H1 (cell line): ENCODE measurements at regions not wholly inside any gene's neighbourhood (a gene's known extent, or its start where the extent isn't known, plus 50 kb on each side); places are given as distances from the start of the nearest gene placed in this dataset.
A peak's percentile ranks its signal among the peaks of the same experiment; 100 is the strongest.

Source experiments
- CTCF ChIA-PET: fragments of 300-600 bp; sonication (Branson Sonifier 250); formaldehyde crosslinking; loops from one replicate; lab custom pipeline; 2021; ENCODE audit not compliant: partially characterized antibody; lab: Charles Lee
- POLR2A ChIA-PET: fragments of 300-600 bp; sonication (Branson Sonifier 250); formaldehyde crosslinking; loops from one replicate; lab custom pipeline; 2021; ENCODE audit warnings: inconsistent platforms; ENCODE audit not compliant: partially characterized antibody; lab: Charles Lee
- DNase-seq, 2 experiments: peaks; one replicate each; pipeline versions ENCODE4 v3.0.0 to v3.0.0-alpha.2; 2010 to 2022; ENCODE audit warnings: low spot score in 2 of 2, low read depth in 1 of 2, mixed read lengths in 1 of 2
- FAIRE-seq: peaks from 2 replicates; lab custom pipeline; 2011; peaks lifted over from hg19 to GRCh38; lab: Jason Lieb, UNC
- H2AFZ ChIP-seq: 2 replicates; pipeline ENCODE4 v1.8.1; 2012; ENCODE audit warnings: low read length, inconsistent platforms
- H2AK5ac ChIP-seq: 2 replicates; pipeline ENCODE4 v1.6.1; 2013; ENCODE audit warnings: low read depth, low read length
- H2BK120ac ChIP-seq: replicated peaks from 2 replicates; pipeline ENCODE3; 2013; ENCODE audit warnings: low read depth, low read length, inconsistent platforms
- H2BK12ac ChIP-seq: 2 replicates; pipeline ENCODE4 v1.6.1; 2013; ENCODE audit warnings: low read depth, low read length
- H2BK15ac ChIP-seq: 2 replicates; pipeline ENCODE4 v1.6.1; 2013; ENCODE audit warnings: low read length
- H2BK20ac ChIP-seq: 2 replicates; pipeline ENCODE4 v1.6.1; 2013; ENCODE audit warnings: low read length
- H2BK5ac ChIP-seq: 2 replicates; pipeline ENCODE4 v1.6.1; 2013; ENCODE audit warnings: low read depth, low read length
- H3K14ac ChIP-seq: 2 replicates; pipeline ENCODE4 v1.6.1; 2013; ENCODE audit warnings: inconsistent platforms; ENCODE audit not compliant: insufficient read length
- H3K18ac ChIP-seq: 2 replicates; pipeline ENCODE4 v1.6.1; 2013; ENCODE audit warnings: low read length; ENCODE audit errors: extremely low read depth
- H3K23ac ChIP-seq: 2 replicates; pipeline ENCODE4 v1.6.1; 2013; ENCODE audit warnings: inconsistent platforms; ENCODE audit not compliant: insufficient read length
- H3K23me2 ChIP-seq: 2 replicates; pipeline ENCODE4 v1.6.1; 2013; ENCODE audit warnings: low read depth, low read length
- H3K27ac ChIP-seq: 2 replicates; pipeline ENCODE4 v1.6.1; 2011; ENCODE audit warnings: low read depth, low read length, inconsistent platforms
- H3K27me3 ChIP-seq, 4 experiments: replicated peaks in 1 of 4; 1 replicate in 1 of 4; 2 replicates in 3 of 4; pipeline versions ENCODE4 v1.6.1 to v1.8.1; 2011 to 2013; ENCODE audit warnings: low read length in 3 of 4, mild to moderate bottlenecking in 3 of 4, inconsistent platforms in 2 of 4, mixed read lengths in 2 of 4, moderate library complexity in 1 of 4; ENCODE audit not compliant: control insufficient read depth in 3 of 4, insufficient read depth in 3 of 4; ENCODE audit errors: extremely low read depth in 1 of 4
- H3K36me3 ChIP-seq, 4 experiments: 2 replicates each; pipeline versions ENCODE4 v1.6.1 to v1.8.1; 2011 to 2013; ENCODE audit warnings: mild to moderate bottlenecking in 4 of 4, low read length in 3 of 4, moderate library complexity in 2 of 4, control low read depth in 1 of 4, inconsistent platforms in 1 of 4; ENCODE audit not compliant: insufficient read depth in 4 of 4, control insufficient read depth in 2 of 4
- H3K4ac ChIP-seq: replicated peaks from 2 replicates; pipeline ENCODE3; 2013; ENCODE audit warnings: low read length, low read depth, mixed read lengths, inconsistent platforms; ENCODE audit not compliant: insufficient read length
- H3K4me1 ChIP-seq, 4 experiments: replicated peaks in 1 of 4; 1 replicate in 1 of 4; 2 replicates in 3 of 4; pipeline versions ENCODE4 v1.6.1 to v1.8.1; 2011 to 2013; ENCODE audit warnings: low read length in 3 of 4, inconsistent platforms in 2 of 4, mixed read lengths in 1 of 4; ENCODE audit not compliant: insufficient read depth in 4 of 4, control insufficient read depth in 3 of 4
- H3K4me2 ChIP-seq, 2 experiments: 2 replicates each; pipeline versions ENCODE4 v1.6.1 to v1.8.1; 2011 to 2013; ENCODE audit warnings: low read depth in 2 of 2, low read length in 2 of 2, control low read depth in 1 of 2, inconsistent platforms in 1 of 2, mild to moderate bottlenecking in 1 of 2; ENCODE audit not compliant: insufficient read depth in 1 of 2
- H3K4me3 ChIP-seq, 4 experiments: fragments of 200-600, 300-600 bp in 1 of 4; sonication (generic), shearing (Covaris generic), sonication (Bioruptor Twin) in 1 of 4; 2 replicates each; pipeline versions ENCODE4 v1.5.1 to v1.8.1; 2011 to 2016; ENCODE audit warnings: low read length in 4 of 4, low read depth in 3 of 4, control low read depth in 2 of 4, inconsistent platforms in 2 of 4, mild to moderate bottlenecking in 2 of 4, mixed read lengths in 1 of 4, moderate library complexity in 1 of 4; ENCODE audit not compliant: insufficient read depth in 2 of 4; ENCODE audit errors: extremely low read depth in 1 of 4
- H3K56ac ChIP-seq: replicated peaks from 2 replicates; pipeline ENCODE3; 2013; ENCODE audit warnings: low read depth, mild to moderate bottlenecking, mixed read lengths, low read length, inconsistent platforms; ENCODE audit not compliant: insufficient read length
- H3K79me1 ChIP-seq: 2 replicates; pipeline ENCODE4 v1.6.1; 2013; ENCODE audit warnings: low read depth, low read length, control low read depth
- H3K79me2 ChIP-seq, 2 experiments: 2 replicates each; pipeline versions ENCODE4 v1.6.1 to v1.8.1; 2012 to 2013; ENCODE audit warnings: low read length in 2 of 2, mild to moderate bottlenecking in 2 of 2, inconsistent platforms in 1 of 2; ENCODE audit not compliant: insufficient read depth in 2 of 2, control insufficient read depth in 1 of 2
- H3K9ac ChIP-seq, 4 experiments: replicated peaks in 1 of 4; 1 replicate in 1 of 4; 2 replicates in 3 of 4; pipeline versions ENCODE4 v1.6.1 to v1.8.1; 2011 to 2013; ENCODE audit warnings: low read depth in 3 of 4, low read length in 3 of 4, control low read depth in 2 of 4, mild to moderate bottlenecking in 2 of 4, moderate library complexity in 2 of 4, inconsistent platforms in 1 of 4; ENCODE audit errors: extremely low read depth in 1 of 4
- H3K9me3 ChIP-seq, 2 experiments: 2 replicates each; pipeline versions ENCODE4 v1.6.1 to v1.8.1; 2012 to 2013; ENCODE audit warnings: mild to moderate bottlenecking in 2 of 2, moderate library complexity in 2 of 2, control low read depth in 1 of 2, inconsistent platforms in 1 of 2, low read depth in 1 of 2, low read length in 1 of 2, mixed read lengths in 1 of 2; ENCODE audit not compliant: insufficient read depth in 2 of 2
- H4K20me1 ChIP-seq, 2 experiments: replicated peaks in 1 of 2; 2 replicates each; pipeline versions ENCODE3 to v1.8.1; 2011 to 2013; ENCODE audit warnings: inconsistent platforms in 2 of 2, low read length in 2 of 2, mild to moderate bottlenecking in 1 of 2; ENCODE audit not compliant: insufficient read depth in 2 of 2, control insufficient read depth in 1 of 2
- H4K5ac ChIP-seq: 2 replicates; pipeline ENCODE4 v1.6.1; 2013; ENCODE audit warnings: low read length, low read depth, mixed read lengths, inconsistent platforms; ENCODE audit not compliant: insufficient read length
- H4K8ac ChIP-seq: 2 replicates; pipeline ENCODE4 v1.8.0; 2013; ENCODE audit warnings: mild to moderate bottlenecking, moderate library complexity, low read length, inconsistent platforms; ENCODE audit not compliant: insufficient read depth; ENCODE audit errors: extremely low read depth
- H4K91ac ChIP-seq: replicated peaks from 2 replicates; pipeline ENCODE3; 2013; ENCODE audit warnings: low read length, mixed read lengths, inconsistent platforms; ENCODE audit not compliant: insufficient read length
- BCL11A ChIP-seq, 2 experiments: IDR thresholded peaks; one replicate each; pipeline ENCODE4 v1.6.1; 2011; ENCODE audit warnings: low read depth in 2 of 2, low read length in 2 of 2, mild to moderate bottlenecking in 2 of 2
- JUND ChIP-seq: IDR thresholded peaks from 2 replicates; pipeline ENCODE4 v1.6.1; 2011; ENCODE audit warnings: mild to moderate bottlenecking, improper control_type of control experiment, low read length
- MAFK ChIP-seq: IDR thresholded peaks from 2 replicates; pipeline ENCODE4 v1.6.1; 2012; ENCODE audit warnings: low read depth, mild to moderate bottlenecking, improper control_type of control experiment, low read length
- PHF8 ChIP-seq: fragments of 200-600 bp; sonication (generic); conservative IDR thresholded peaks from 2 replicates; pipeline ENCODE4 v1.7.1; 2012; ENCODE audit warnings: low read depth, mild to moderate bottlenecking, inconsistent platforms, low read length, moderate library complexity
- POU5F1 ChIP-seq: IDR thresholded peaks from 2 replicates; pipeline ENCODE4 v1.6.1; 2011; ENCODE audit warnings: low read depth, mild to moderate bottlenecking, low read length, moderate library complexity
- SIN3A ChIP-seq, 2 experiments: IDR thresholded peaks in 1 of 2; conservative IDR thresholded peaks in 1 of 2; 2 replicates each; pipeline ENCODE4 v1.6.1; 2011 to 2012; ENCODE audit warnings: low read length in 2 of 2, improper control_type of control experiment in 1 of 2, low read depth in 1 of 2, mild to moderate bottlenecking in 1 of 2
- SIX5 ChIP-seq: IDR thresholded peaks from 2 replicates; pipeline ENCODE4 v1.6.1; 2011; ENCODE audit warnings: mild to moderate bottlenecking, low read depth, low read length
- YY1 ChIP-seq: IDR thresholded peaks from 2 replicates; pipeline ENCODE4 v1.6.1; 2011; ENCODE audit warnings: low read depth, mild to moderate bottlenecking, low read length
- WGBS, 2 experiments: shearing (Covaris generic) in 1 of 2; methylation state at CpG; one replicate each; pipeline versions ENCODE4 v1.1.6 to v1.1.7; 2013 to 2015; ENCODE audit warnings: low lambda C conversion rate in 2 of 2, mixed read lengths in 2 of 2, inconsistent platforms in 1 of 2, low coverage in 1 of 2, missing lambda C conversion rate in 1 of 2; ENCODE audit not compliant: insufficient replicate concordance in 2 of 2, insufficient coverage in 1 of 2, insufficient read length in 1 of 2; ENCODE audit errors: extremely low coverage in 1 of 2, missing lambda C conversion rate in 1 of 2; 5-methylcytosine and 5-hydroxymethylcytosine counted together
- TF ChIP-seq, protein P1 (sequence below): IDR thresholded peaks from 2 replicates; pipeline ENCODE4 v1.6.1; 2012; ENCODE audit warnings: inconsistent platforms
- TF ChIP-seq, protein P2 (sequence below): IDR thresholded peaks from 2 replicates; pipeline ENCODE4 v1.6.1; 2011; ENCODE audit warnings: low read length, improper control_type of control experiment

DNA sequence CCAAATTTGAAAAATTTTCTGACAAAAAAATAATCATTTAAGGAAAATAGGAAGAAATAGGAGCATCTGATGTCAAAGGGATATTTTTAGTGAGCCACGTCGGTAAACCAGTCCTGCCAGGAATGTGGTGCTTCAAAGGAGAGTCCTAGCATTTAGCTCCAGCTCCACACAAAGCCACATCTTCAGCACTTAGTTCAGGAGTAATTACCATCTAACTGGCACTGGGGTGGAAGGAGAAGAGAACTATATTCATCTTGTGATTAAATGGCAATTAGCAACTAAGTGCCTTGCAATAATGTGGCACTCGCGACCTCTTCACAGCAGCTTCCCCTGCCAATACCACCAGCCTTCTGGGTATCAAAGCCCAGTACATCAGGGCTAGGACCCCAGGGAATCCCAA lies 409.1 kb downstream of the SETD4 start:
- Histone ChIP-seq H3K23ac (no peak overlapping the region), H3K4me2 (no peak overlapping the region), H3K27me3 (no peaks in the 10 kb centered on the region), H3K36me3 (no peaks in the 10 kb centered on the region), H4K5ac (no peak overlapping the region), H3K79me2 (no peaks in the 10 kb centered on the region), H3K4ac (no peak overlapping the region), H3K23me2 (no peaks in the 10 kb centered on the region), H2BK12ac (no peak overlapping the region), H2BK120ac (no peak overlapping the region), H4K91ac (no peak overlapping the region), H3K18ac (no peak overlapping the region), H3K9ac (no peak overlapping the region), H3K4me1 (no peaks in the 10 kb centered on the region), H3K9me3 (no peaks in the 10 kb centered on the region), H3K79me1 (no peaks in the 10 kb centered on the region), H3K14ac (no peak overlapping the region), H2BK15ac (no peak overlapping the region), H4K20me1 (no peaks in the 10 kb centered on the region), H2AFZ (no peak overlapping the region), H2AK5ac (no peak overlapping the region), H2BK20ac (0 out of 2 replicates have a peak overlapping the region, but pooled peaks have one; percentile 48), H3K56ac (no peak overlapping the region), H4K8ac (no peak overlapping the region), H2BK5ac (no peak overlapping the region), H3K4me3 (no peak overlapping the region), H3K27ac (no peak overlapping the region)
- TF ChIP-seq BCL11A (IDR thresholded peaks at IDR 0.05; ENCODE audit: low read depth in 2 of 2, low read length in 2 of 2) (no peak), YY1 (no peak), JUND (no peak), PHF8 (no peak), SIN3A (conservative IDR thresholded peaks at IDR 0.05 in 1 of 2, IDR thresholded peaks at IDR 0.05 in 1 of 2; ENCODE audit: low read depth in 1 of 2, low read length in 2 of 2) (no peak), MAFK (no peak), POU5F1 (no peak), SIX5 (no peak)
- TF ChIP-seq, protein P1, sequence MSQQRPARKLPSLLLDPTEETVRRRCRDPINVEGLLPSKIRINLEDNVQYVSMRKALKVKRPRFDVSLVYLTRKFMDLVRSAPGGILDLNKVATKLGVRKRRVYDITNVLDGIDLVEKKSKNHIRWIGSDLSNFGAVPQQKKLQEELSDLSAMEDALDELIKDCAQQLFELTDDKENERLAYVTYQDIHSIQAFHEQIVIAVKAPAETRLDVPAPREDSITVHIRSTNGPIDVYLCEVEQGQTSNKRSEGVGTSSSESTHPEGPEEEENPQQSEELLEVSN, result no peak
- TF ChIP-seq, protein P2, sequence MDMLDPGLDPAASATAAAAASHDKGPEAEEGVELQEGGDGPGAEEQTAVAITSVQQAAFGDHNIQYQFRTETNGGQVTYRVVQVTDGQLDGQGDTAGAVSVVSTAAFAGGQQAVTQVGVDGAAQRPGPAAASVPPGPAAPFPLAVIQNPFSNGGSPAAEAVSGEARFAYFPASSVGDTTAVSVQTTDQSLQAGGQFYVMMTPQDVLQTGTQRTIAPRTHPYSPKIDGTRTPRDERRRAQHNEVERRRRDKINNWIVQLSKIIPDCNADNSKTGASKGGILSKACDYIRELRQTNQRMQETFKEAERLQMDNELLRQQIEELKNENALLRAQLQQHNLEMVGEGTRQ, result no peak
- CTCF ChIA-PET, result interaction anchor here (0.6 to 1.6 kb wide), 2 partner anchors 11 to 452 kb away, joined by 3 to 4 read pairs; no protein-coding TSS in a partner anchor
- FAIRE-seq (no peak), DNase-seq (no peak)
- POLR2A ChIA-PET, result no interaction called here
- WGBS, 2 experiments, result 67% methylated on average over 4 of the region's 4 CpGs; no CpG with 5 or more reads in 1 of the 2 experiments
